Ovary (tissue), 3 donors: ENCODE measurements at regions not wholly inside any gene's neighbourhood (a gene's known extent, or its start where the extent isn't known, plus 50 kb on each side); places are given as distances from the start of the nearest gene placed in this dataset.

Experiments used
- CTCF ChIP-seq, 3 donors: fragments of 450-650 bp in 2 of 3; fragments of 200-600 bp in 1 of 3; IDR thresholded peaks; one replicate each; pipeline versions ENCODE4 v1.5.1 to v1.8.0; 2016 to 2022; ENCODE audit warnings: antibody characterized with exemption in 3 of 3, mild to moderate bottlenecking in 1 of 3
- EP300 ChIP-seq: sonication (generic); formaldehyde crosslinking; IDR thresholded peaks from one replicate; pipeline ENCODE4 v1.6.1; 2017; ENCODE audit warnings: antibody characterized with exemption
- POLR2A ChIP-seq: fragments of 450-650 bp; IDR thresholded peaks from one replicate; pipeline ENCODE4 v1.6.1; 2017; ENCODE audit warnings: antibody characterized with exemption, mild to moderate bottlenecking, moderate library complexity
- donor health status: DM: no; HTN: no; CAD: no.

GRCh38 chr18:60246606-60247005, 126.0 kb downstream of the MC4R start:
- TF ChIP-seq CTCF (IDR thresholded peaks at IDR 0.05) (no peak), POLR2A (no peak), EP300 (no peak)
